Upper lobe of left lung (tissue), 4 donors: ENCODE measurements at regions not wholly inside any gene's neighbourhood (a gene's known extent, or its start where the extent isn't known, plus 50 kb on each side); places are given as distances from the start of the nearest gene placed in this dataset.

ENCODE experiments used
- CTCF ChIP-seq, 6 experiments: fragments of 450-650 bp in 4 of 6; fragments of 200-600 bp in 2 of 6; sonication (generic) in 2 of 6; IDR thresholded peaks; one replicate each; pipeline ENCODE4 v1.5.1; 2016 to 2019; ENCODE audit warnings: antibody characterized with exemption in 6 of 6
- EP300 ChIP-seq, 4 donors: sonication (generic); formaldehyde crosslinking; IDR thresholded peaks; one replicate each; pipeline ENCODE4 v1.5.1; 2017; ENCODE audit warnings: antibody characterized with exemption in 4 of 4, control low read depth in 2 of 4

GRCh38 chr10:57014758-57015157, 653.7 kb upstream of the ZWINT start:
- no peak for TF ChIP-seq CTCF (IDR thresholded peaks at IDR 0.05)
- no peak for TF ChIP-seq EP300 (IDR thresholded peaks at IDR 0.05)
